ENCODE measurements at regions not wholly inside any gene's neighbourhood (a gene's known extent, or its start where the extent isn't known, plus 50 kb on each side); places are given as distances from the start of the nearest gene placed in this dataset.

GRCh38 chr6:14066782-14067406 is 50.7 kb upstream of the CD83 start:
- peak; percentile 64 for DNase-seq

- no peak for DNase-seq
Observed at GRCh38 chr6:14067656-14068055, 49.9 kb upstream of the CD83 start.
